ENCODE measurements at regions not wholly inside any gene's neighbourhood (a gene's known extent, or its start where the extent isn't known, plus 50 kb on each side); places are given as distances from the start of the nearest gene placed in this dataset.

- Histone ChIP-seq H3K36me3 (ENCODE audit: control insufficient read depth in 1 of 2, insufficient read depth in 2 of 2, low read length in 2 of 2) (no peaks in the 10 kb centered on the region), H3K4me3 (ENCODE audit: low read depth in 1 of 2, low read length in 2 of 2) (no peak overlapping the region), H3K27me3 (ENCODE audit: low read depth, low read length) (no peaks in the 10 kb centered on the region), H3K9me3 (ENCODE audit: control insufficient read depth in 1 of 2, low read length in 2 of 2) (no peaks in the 10 kb centered on the region), H3K27ac (ENCODE audit: low read length) (no peak overlapping the region), H3K4me1 (ENCODE audit: control insufficient read depth in 1 of 2, insufficient read depth in 2 of 2, low read length in 2 of 2) (no peaks in the 10 kb centered on the region)
Observed at GRCh38 chr14:34046799-34047520, 96.1 kb upstream of the EGLN3 start.

- H3K36me3 ChIP-seq (ENCODE audit: control insufficient read depth in 1 of 2, insufficient read depth in 2 of 2, low read length in 2 of 2), result no peaks in the 10 kb centered on the region
- H3K9me3 ChIP-seq (ENCODE audit: control insufficient read depth in 1 of 2, low read length in 2 of 2), result no peaks in the 10 kb centered on the region
- no peak overlapping the region for H3K4me3 ChIP-seq (ENCODE audit: low read depth in 1 of 2, low read length in 2 of 2)
- no peaks in the 10 kb centered on the region for H3K27me3 ChIP-seq (ENCODE audit: low read depth, low read length)
- H3K4me1 ChIP-seq (ENCODE audit: control insufficient read depth in 1 of 2, insufficient read depth in 2 of 2, low read length in 2 of 2), result no peaks in the 10 kb centered on the region
- H3K27ac ChIP-seq (ENCODE audit: low read length), result no peak overlapping the region
Observed at GRCh38 chr14:34044666-34045306, 93.9 kb upstream of the EGLN3 start.

- H3K4me1 ChIP-seq (ENCODE audit: control insufficient read depth in 1 of 2, insufficient read depth in 2 of 2, low read length in 2 of 2), result no peaks in the 10 kb centered on the region
- no peak overlapping the region for H3K27ac ChIP-seq (ENCODE audit: low read length)
Observed at GRCh38 chr14:34044373-34044637, 93.4 kb upstream of the EGLN3 start.

GRCh38 chr14:34043627-34044372 lies 92.9 kb upstream of the EGLN3 start:
- Histone ChIP-seq H3K27ac (ENCODE audit: low read length) (no peak overlapping the region), H3K36me3 (ENCODE audit: control insufficient read depth in 1 of 2, insufficient read depth in 2 of 2, low read length in 2 of 2) (no peaks in the 10 kb centered on the region), H3K27me3 (ENCODE audit: low read depth, low read length) (no peaks in the 10 kb centered on the region), H3K9me3 (ENCODE audit: control insufficient read depth in 1 of 2, low read length in 2 of 2) (no peaks in the 10 kb centered on the region), H3K4me3 (ENCODE audit: low read depth in 1 of 2, low read length in 2 of 2) (no peak overlapping the region), H3K4me1 (ENCODE audit: control insufficient read depth in 1 of 2, insufficient read depth in 2 of 2, low read length in 2 of 2) (no peaks in the 10 kb centered on the region)

More at GRCh38 chr14:34044373-34044637, 93.4 kb upstream of the EGLN3 start:
- Histone ChIP-seq H3K9me3 (ENCODE audit: control insufficient read depth in 1 of 2, low read length in 2 of 2) (no peaks in the 10 kb centered on the region), H3K4me3 (ENCODE audit: low read depth in 1 of 2, low read length in 2 of 2) (no peak overlapping the region), H3K36me3 (ENCODE audit: control insufficient read depth in 1 of 2, insufficient read depth in 2 of 2, low read length in 2 of 2) (no peaks in the 10 kb centered on the region), H3K27me3 (ENCODE audit: low read depth, low read length) (no peaks in the 10 kb centered on the region)

- no peaks in the 10 kb centered on the region for H3K36me3 ChIP-seq (ENCODE audit: control insufficient read depth in 1 of 2, insufficient read depth in 2 of 2, low read length in 2 of 2)
- H3K4me1 ChIP-seq (ENCODE audit: control insufficient read depth in 1 of 2, insufficient read depth in 2 of 2, low read length in 2 of 2), result peaks cover 0 to under 1% of the 10 kb centered on the region in 2 donors
- no peaks in the 10 kb centered on the region for H3K9me3 ChIP-seq (ENCODE audit: control insufficient read depth in 1 of 2, low read length in 2 of 2)
- H3K4me3 ChIP-seq (ENCODE audit: low read depth in 1 of 2, low read length in 2 of 2), result no peak overlapping the region
- no peaks in the 10 kb centered on the region for H3K27me3 ChIP-seq (ENCODE audit: low read depth, low read length)
- H3K27ac ChIP-seq (ENCODE audit: low read length), result no peak overlapping the region
Observed at GRCh38 chr14:34041220-34041619, 90.3 kb upstream of the EGLN3 start.

DNA sequence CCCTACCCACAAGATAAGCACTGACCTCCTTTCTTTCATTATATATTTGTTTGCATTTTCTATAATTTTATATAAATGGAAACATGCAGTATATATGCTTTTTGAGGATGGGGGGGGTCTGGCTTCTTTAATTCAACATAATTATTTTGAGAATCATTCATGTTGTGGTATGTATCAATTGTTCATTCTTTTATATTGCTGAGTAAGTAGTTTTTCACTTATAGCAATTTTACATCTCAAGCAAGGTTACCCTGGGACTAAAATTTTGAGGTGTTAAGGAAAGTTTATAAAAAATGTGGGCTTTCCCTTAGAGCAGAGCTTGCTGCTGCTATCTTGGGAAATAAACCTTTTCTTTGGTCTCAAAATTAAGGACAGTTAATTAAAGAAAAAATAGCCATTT lies 89.9 kb upstream of the EGLN3 start:
- peaks cover 0 to 5% of the 10 kb centered on the region in 2 donors for H3K4me1 ChIP-seq (ENCODE audit: control insufficient read depth in 1 of 2, insufficient read depth in 2 of 2, low read length in 2 of 2)
- no peak overlapping the region for H3K4me3 ChIP-seq (ENCODE audit: low read depth in 1 of 2, low read length in 2 of 2)
- H3K27me3 ChIP-seq (ENCODE audit: low read depth, low read length), result no peaks in the 10 kb centered on the region
- H3K36me3 ChIP-seq (ENCODE audit: control insufficient read depth in 1 of 2, insufficient read depth in 2 of 2, low read length in 2 of 2), result no peaks in the 10 kb centered on the region
- no peaks in the 10 kb centered on the region for H3K9me3 ChIP-seq (ENCODE audit: control insufficient read depth in 1 of 2, low read length in 2 of 2)
- H3K27ac ChIP-seq (ENCODE audit: low read length), result no peak overlapping the region

GRCh38 chr14:34039428-34040047 lies 88.7 kb upstream of the EGLN3 start:
- no peaks in the 10 kb centered on the region for H3K9me3 ChIP-seq (ENCODE audit: control insufficient read depth in 1 of 2, low read length in 2 of 2)
- H3K4me1 ChIP-seq (ENCODE audit: control insufficient read depth in 1 of 2, insufficient read depth in 2 of 2, low read length in 2 of 2), result peaks cover 5 to 6% of the 10 kb centered on the region in 2 donors

GRCh38 chr14:34038358-34039057 lies 87.6 kb upstream of the EGLN3 start:
- Histone ChIP-seq H3K9me3 (ENCODE audit: control insufficient read depth in 1 of 2, low read length in 2 of 2) (no peaks in the 10 kb centered on the region), H3K36me3 (ENCODE audit: control insufficient read depth in 1 of 2, insufficient read depth in 2 of 2, low read length in 2 of 2) (no peaks in the 10 kb centered on the region), H3K27me3 (ENCODE audit: low read depth, low read length) (no peaks in the 10 kb centered on the region), H3K27ac (ENCODE audit: low read length) (no peak overlapping the region), H3K4me1 (ENCODE audit: control insufficient read depth in 1 of 2, insufficient read depth in 2 of 2, low read length in 2 of 2) (peaks cover 5 to 6% of the 10 kb centered on the region in 2 donors), H3K4me3 (ENCODE audit: low read depth in 1 of 2, low read length in 2 of 2) (no peak overlapping the region)

More at GRCh38 chr14:34039428-34040047, 88.7 kb upstream of the EGLN3 start:
- Histone ChIP-seq H3K36me3 (ENCODE audit: control insufficient read depth in 1 of 2, insufficient read depth in 2 of 2, low read length in 2 of 2) (no peaks in the 10 kb centered on the region), H3K27me3 (ENCODE audit: low read depth, low read length) (no peaks in the 10 kb centered on the region), H3K4me3 (ENCODE audit: low read depth in 1 of 2, low read length in 2 of 2) (no peak overlapping the region), H3K27ac (ENCODE audit: low read length) (no peak overlapping the region)

- Histone ChIP-seq H3K27me3 (ENCODE audit: low read depth, low read length) (no peaks in the 10 kb centered on the region), H3K27ac (ENCODE audit: low read length) (peak overlapping the region; percentile 0), H3K9me3 (ENCODE audit: control insufficient read depth in 1 of 2, low read length in 2 of 2) (no peaks in the 10 kb centered on the region), H3K4me1 (ENCODE audit: control insufficient read depth in 1 of 2, insufficient read depth in 2 of 2, low read length in 2 of 2) (peaks cover 5 to 6% of the 10 kb centered on the region in 2 donors), H3K4me3 (ENCODE audit: low read depth in 1 of 2, low read length in 2 of 2) (no peak overlapping the region), H3K36me3 (ENCODE audit: control insufficient read depth in 1 of 2, insufficient read depth in 2 of 2, low read length in 2 of 2) (no peaks in the 10 kb centered on the region)
Observed at GRCh38 chr14:34036319-34036766, 85.5 kb upstream of the EGLN3 start.

DNA sequence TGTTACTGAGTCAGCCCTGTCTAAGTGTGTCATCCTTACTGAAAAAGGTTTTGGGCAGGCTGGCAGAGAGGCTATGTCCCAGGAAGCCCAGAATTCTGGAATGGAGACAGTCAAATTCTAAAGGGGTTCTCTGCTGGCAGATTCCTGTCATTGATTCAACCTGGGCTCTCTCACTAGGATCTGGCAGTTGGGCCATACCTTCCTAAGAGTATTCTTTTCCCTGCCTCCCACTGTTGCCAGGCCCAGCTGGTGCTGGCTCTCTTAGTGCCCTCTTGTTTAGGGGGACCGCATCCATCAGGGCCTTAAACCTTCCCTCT lies 85.0 kb upstream of the EGLN3 start:
- Histone ChIP-seq H3K27me3 (ENCODE audit: low read depth, low read length) (no peaks in the 10 kb centered on the region), H3K9me3 (ENCODE audit: control insufficient read depth in 1 of 2, low read length in 2 of 2) (no peaks in the 10 kb centered on the region), H3K4me3 (ENCODE audit: low read depth in 1 of 2, low read length in 2 of 2) (no peak overlapping the region), H3K4me1 (ENCODE audit: control insufficient read depth in 1 of 2, insufficient read depth in 2 of 2, low read length in 2 of 2) (peaks cover 5 to 8% of the 10 kb centered on the region in 2 donors), H3K27ac (ENCODE audit: low read length) (peak overlapping the region; percentile 0), H3K36me3 (ENCODE audit: control insufficient read depth in 1 of 2, insufficient read depth in 2 of 2, low read length in 2 of 2) (no peaks in the 10 kb centered on the region)

All from muscle layer of duodenum (tissue), 2 donors.